ENCODE measurements at regions not wholly inside any gene's neighbourhood (a gene's known extent, or its start where the extent isn't known, plus 50 kb on each side); places are given as distances from the start of the nearest gene placed in this dataset.

DNA sequence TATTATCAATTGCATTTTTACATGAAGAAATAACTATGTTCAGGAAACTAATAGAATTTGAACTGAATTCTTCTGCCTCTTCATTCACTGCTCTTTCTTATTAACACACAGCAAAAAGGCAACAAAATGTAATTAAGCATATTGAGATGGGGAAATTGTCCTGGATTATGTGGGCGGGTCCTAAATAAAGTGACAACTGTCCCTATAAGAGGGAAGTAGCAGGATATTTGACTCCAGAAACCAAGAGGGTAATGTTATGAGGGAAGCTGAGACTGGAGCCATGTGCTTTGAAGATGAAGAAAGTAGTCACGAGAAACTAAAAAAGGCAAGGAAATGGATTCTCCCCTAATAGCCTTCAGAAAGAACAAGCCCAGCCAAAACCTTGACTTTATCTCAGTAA lies 311.2 kb upstream of the PIK3R1 start:
- H2AFZ ChIP-seq (ENCODE audit: control insufficient read depth, low read length), result no peak overlapping the region
- no peak overlapping the region for H3K27ac ChIP-seq (ENCODE audit: control insufficient read depth, insufficient read depth, low read length)
- no peaks in the 10 kb centered on the region for H3K36me3 ChIP-seq (ENCODE audit: control insufficient read depth in 2 of 2, extremely low read depth in 1 of 2, insufficient read depth in 2 of 2, low read length in 2 of 2)
- H3K4me1 ChIP-seq (ENCODE audit: control insufficient read depth, extremely low read depth, insufficient read depth, low read length), result no peaks in the 10 kb centered on the region
- H3K79me2 ChIP-seq (ENCODE audit: control insufficient read depth, insufficient read depth, low read length), result no peaks in the 10 kb centered on the region
- no peak overlapping the region for H3K4me2 ChIP-seq (ENCODE audit: control insufficient read depth, extremely low read depth, insufficient read depth, low read depth, low read length)
- no peak for TF ChIP-seq EZH2 (IDR thresholded peaks at IDR 0.05; ENCODE audit: low read length)
- TF ChIP-seq, protein P1, sequence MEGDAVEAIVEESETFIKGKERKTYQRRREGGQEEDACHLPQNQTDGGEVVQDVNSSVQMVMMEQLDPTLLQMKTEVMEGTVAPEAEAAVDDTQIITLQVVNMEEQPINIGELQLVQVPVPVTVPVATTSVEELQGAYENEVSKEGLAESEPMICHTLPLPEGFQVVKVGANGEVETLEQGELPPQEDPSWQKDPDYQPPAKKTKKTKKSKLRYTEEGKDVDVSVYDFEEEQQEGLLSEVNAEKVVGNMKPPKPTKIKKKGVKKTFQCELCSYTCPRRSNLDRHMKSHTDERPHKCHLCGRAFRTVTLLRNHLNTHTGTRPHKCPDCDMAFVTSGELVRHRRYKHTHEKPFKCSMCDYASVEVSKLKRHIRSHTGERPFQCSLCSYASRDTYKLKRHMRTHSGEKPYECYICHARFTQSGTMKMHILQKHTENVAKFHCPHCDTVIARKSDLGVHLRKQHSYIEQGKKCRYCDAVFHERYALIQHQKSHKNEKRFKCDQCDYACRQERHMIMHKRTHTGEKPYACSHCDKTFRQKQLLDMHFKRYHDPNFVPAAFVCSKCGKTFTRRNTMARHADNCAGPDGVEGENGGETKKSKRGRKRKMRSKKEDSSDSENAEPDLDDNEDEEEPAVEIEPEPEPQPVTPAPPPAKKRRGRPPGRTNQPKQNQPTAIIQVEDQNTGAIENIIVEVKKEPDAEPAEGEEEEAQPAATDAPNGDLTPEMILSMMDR (optimal IDR thresholded peaks at IDR 0.05 in 1 of 3, IDR thresholded peaks at IDR 0.05 in 1 of 3, conservative IDR thresholded peaks at IDR 0.05 in 1 of 3; ENCODE audit: extremely low read depth in 1 of 3, insufficient read depth in 2 of 3, low read length in 3 of 3), result no peak
- no peaks in the 10 kb centered on the region for H4K20me1 ChIP-seq (ENCODE audit: control insufficient read depth, extremely low read depth, insufficient read depth, low read length)
- no peak overlapping the region for H3K9ac ChIP-seq (ENCODE audit: control insufficient read depth, extremely low read depth, insufficient read depth, low read length)
- no peak for DNase-seq (ENCODE audit: low read depth, low spot score)
- no peaks in the 10 kb centered on the region for H3K27me3 ChIP-seq (ENCODE audit: control insufficient read depth, extremely low read depth, insufficient read depth, low read length)
- H3K9me3 ChIP-seq (ENCODE audit: control insufficient read depth, low read depth, low read length), result no peaks in the 10 kb centered on the region
- H3K9me1 ChIP-seq (ENCODE audit: control insufficient read depth, extremely low read depth, insufficient read depth, low read length), result no peaks in the 10 kb centered on the region
- H3K4me3 ChIP-seq (ENCODE audit: control insufficient read depth in 2 of 3, extremely low read depth in 1 of 3, insufficient read depth in 2 of 3, low read depth in 1 of 3, low read length in 3 of 3), result no peak overlapping the region
- no peak for FAIRE-seq
- dilution Hi-C loops (cut with MboI; ENCODE audit: extremely low pct_ligation_motif_present, low sequenced_read_pairs), result no loop called here

DNA sequence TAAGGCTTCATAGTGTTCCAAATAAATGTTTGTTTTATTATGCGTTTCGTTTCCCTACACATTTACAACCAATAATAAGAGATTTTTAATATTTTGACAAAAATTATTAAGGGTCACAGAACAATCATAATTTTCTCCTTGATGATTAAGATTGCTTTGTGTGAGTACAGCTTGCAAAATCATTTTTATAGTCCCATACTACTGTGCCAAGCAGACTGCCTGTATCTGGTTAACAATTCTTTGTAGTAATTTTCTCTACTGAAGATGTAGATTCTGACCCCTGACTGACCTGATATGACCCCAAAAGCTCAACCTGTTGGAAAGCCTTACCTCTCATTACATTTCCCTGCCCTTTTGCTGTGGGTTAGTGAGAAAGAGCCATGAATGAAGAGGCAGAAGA lies 311.9 kb upstream of the PIK3R1 start:
- TF ChIP-seq EZH2 (IDR thresholded peaks at IDR 0.05; ENCODE audit: low read length), result no peak
- TF ChIP-seq, protein P1 (optimal IDR thresholded peaks at IDR 0.05 in 1 of 3, IDR thresholded peaks at IDR 0.05 in 1 of 3, conservative IDR thresholded peaks at IDR 0.05 in 1 of 3; ENCODE audit: extremely low read depth in 1 of 3, insufficient read depth in 2 of 3, low read length in 3 of 3), result no peak
- H3K9me1 ChIP-seq (ENCODE audit: control insufficient read depth, extremely low read depth, insufficient read depth, low read length), result no peaks in the 10 kb centered on the region
- H3K9me3 ChIP-seq (ENCODE audit: control insufficient read depth, low read depth, low read length), result no peaks in the 10 kb centered on the region
- H3K79me2 ChIP-seq (ENCODE audit: control insufficient read depth, insufficient read depth, low read length), result no peaks in the 10 kb centered on the region
- H3K36me3 ChIP-seq (ENCODE audit: control insufficient read depth in 2 of 2, extremely low read depth in 1 of 2, insufficient read depth in 2 of 2, low read length in 2 of 2), result no peaks in the 10 kb centered on the region
- dilution Hi-C loops (cut with MboI; ENCODE audit: extremely low pct_ligation_motif_present, low sequenced_read_pairs), result no loop called here
- no peak overlapping the region for H3K4me3 ChIP-seq (ENCODE audit: control insufficient read depth in 2 of 3, extremely low read depth in 1 of 3, insufficient read depth in 2 of 3, low read depth in 1 of 3, low read length in 3 of 3)
- H2AFZ ChIP-seq (ENCODE audit: control insufficient read depth, low read length), result no peak overlapping the region
- no peak overlapping the region for H3K27ac ChIP-seq (ENCODE audit: control insufficient read depth, insufficient read depth, low read length)
- H3K4me1 ChIP-seq (ENCODE audit: control insufficient read depth, extremely low read depth, insufficient read depth, low read length), result no peaks in the 10 kb centered on the region
- H4K20me1 ChIP-seq (ENCODE audit: control insufficient read depth, extremely low read depth, insufficient read depth, low read length), result no peaks in the 10 kb centered on the region
- no peak for FAIRE-seq
- DNase-seq (ENCODE audit: low read depth, low spot score), result no peak
- H3K27me3 ChIP-seq (ENCODE audit: control insufficient read depth, extremely low read depth, insufficient read depth, low read length), result no peaks in the 10 kb centered on the region
- H3K4me2 ChIP-seq (ENCODE audit: control insufficient read depth, extremely low read depth, insufficient read depth, low read depth, low read length), result no peak overlapping the region
- no peak overlapping the region for H3K9ac ChIP-seq (ENCODE audit: control insufficient read depth, extremely low read depth, insufficient read depth, low read length)
